Activated naive CD8-positive, alpha-beta T cell treated with anti-CD3 and anti-CD28 coated beads for 36 hours (primary cell): ENCODE measurements at regions not wholly inside any gene's neighbourhood (a gene's known extent, or its start where the extent isn't known, plus 50 kb on each side); places are given as distances from the start of the nearest gene placed in this dataset.
"Not testable (repeated sequence)": the region's sequence is repeated elsewhere in the genome, so short reads cannot be mapped to it uniquely, and the experiment has no call there.

Experiments
- DNase-seq: peaks from one replicate; pipeline ENCODE4 v3.0.0; 2021
- H3K27ac Mint-ChIP-seq: one replicate; pipeline ENCODE4 v1.8.0; 2022; ENCODE audit warnings: mild to moderate bottlenecking, moderate library complexity, mixed read lengths
- H3K27me3 Mint-ChIP-seq: one replicate; pipeline ENCODE4 v1.8.0; 2022; ENCODE audit warnings: mild to moderate bottlenecking, mixed read lengths
- H3K36me3 Mint-ChIP-seq: one replicate; pipeline ENCODE4 v1.8.0; 2021; ENCODE audit warnings: mild to moderate bottlenecking, mixed read lengths
- H3K4me1 Mint-ChIP-seq: one replicate; pipeline ENCODE4 v1.8.0; 2021; ENCODE audit warnings: mixed read lengths
- H3K4me3 Mint-ChIP-seq: one replicate; pipeline ENCODE4 v1.8.0; 2022; ENCODE audit warnings: mild to moderate bottlenecking, moderate library complexity, mixed read lengths
- H3K9me3 Mint-ChIP-seq: one replicate; pipeline ENCODE4 v1.8.0; 2022; ENCODE audit warnings: mixed read lengths

- no peak overlapping the region for H3K4me3 Mint-ChIP-seq
- H3K9me3 Mint-ChIP-seq = no peaks in the 10 kb centered on the region
- H3K4me1 Mint-ChIP-seq = peaks cover 3% of the 10 kb centered on the region
- no peak overlapping the region for H3K27ac Mint-ChIP-seq
- H3K27me3 Mint-ChIP-seq = no peaks in the 10 kb centered on the region
- no peaks in the 10 kb centered on the region for H3K36me3 Mint-ChIP-seq
- no peak for DNase-seq
Measured at GRCh38 chr1:80529546-80529945, 1271.2 kb upstream of the ADGRL2 start.

GRCh38 chr1:80523861-80524260 is 1276.9 kb upstream of the ADGRL2 start:
- H3K4me3 Mint-ChIP-seq = no peak overlapping the region
- DNase-seq = no peak
- peaks cover 5% of the 10 kb centered on the region for H3K9me3 Mint-ChIP-seq
- no peaks in the 10 kb centered on the region for H3K27me3 Mint-ChIP-seq
- no peaks in the 10 kb centered on the region for H3K4me1 Mint-ChIP-seq
- H3K27ac Mint-ChIP-seq = no peak overlapping the region
- no peaks in the 10 kb centered on the region for H3K36me3 Mint-ChIP-seq

GRCh38 chr1:80523071-80523470 is 1277.7 kb upstream of the ADGRL2 start:
- DNase-seq, H3K4me1 Mint-ChIP-seq, H3K9me3 Mint-ChIP-seq, H3K27me3 Mint-ChIP-seq, H3K36me3 Mint-ChIP-seq, H3K27ac Mint-ChIP-seq, H3K4me3 Mint-ChIP-seq: not testable (repeated sequence)

GRCh38 chr1:80520949-80521348 is 1279.8 kb upstream of the ADGRL2 start:
- Mint-ChIP-seq H3K27ac (no peak overlapping the region), H3K36me3 (no peaks in the 10 kb centered on the region), H3K4me1 (no peaks in the 10 kb centered on the region), H3K27me3 (no peaks in the 10 kb centered on the region), H3K9me3 (peaks cover 10% of the 10 kb centered on the region), H3K4me3 (no peak overlapping the region)
- no peak for DNase-seq

GRCh38 chr1:80517062-80517461 is 1283.7 kb upstream of the ADGRL2 start:
- no peak for DNase-seq
- H3K9me3 Mint-ChIP-seq = peaks cover 10% of the 10 kb centered on the region
- H3K4me3 Mint-ChIP-seq = no peak overlapping the region
- no peaks in the 10 kb centered on the region for H3K4me1 Mint-ChIP-seq
- no peak overlapping the region for H3K27ac Mint-ChIP-seq
- no peaks in the 10 kb centered on the region for H3K36me3 Mint-ChIP-seq
- H3K27me3 Mint-ChIP-seq = no peaks in the 10 kb centered on the region

GRCh38 chr1:80509965-80510522 is 1290.7 kb upstream of the ADGRL2 start:
- Mint-ChIP-seq H3K9me3 (peaks cover 6% of the 10 kb centered on the region), H3K4me3 (no peak overlapping the region), H3K27ac (no peak overlapping the region), H3K36me3 (no peaks in the 10 kb centered on the region), H3K27me3 (no peaks in the 10 kb centered on the region), H3K4me1 (no peaks in the 10 kb centered on the region)
- DNase-seq = no peak

- peaks cover 3% of the 10 kb centered on the region for H3K9me3 Mint-ChIP-seq
- no peak overlapping the region for H3K4me3 Mint-ChIP-seq
- DNase-seq = no peak
- no peaks in the 10 kb centered on the region for H3K36me3 Mint-ChIP-seq
- no peaks in the 10 kb centered on the region for H3K4me1 Mint-ChIP-seq
- no peak overlapping the region for H3K27ac Mint-ChIP-seq
- no peaks in the 10 kb centered on the region for H3K27me3 Mint-ChIP-seq
Measured at GRCh38 chr1:80506216-80506615, 1294.5 kb upstream of the ADGRL2 start.

GRCh38 chr1:80498673-80499072 is 1302.1 kb upstream of the ADGRL2 start:
- no peak for DNase-seq
- H3K27ac Mint-ChIP-seq = no peak overlapping the region
- no peak overlapping the region for H3K4me3 Mint-ChIP-seq
- H3K9me3 Mint-ChIP-seq = no peaks in the 10 kb centered on the region
- no peaks in the 10 kb centered on the region for H3K36me3 Mint-ChIP-seq
- no peaks in the 10 kb centered on the region for H3K4me1 Mint-ChIP-seq
- no peaks in the 10 kb centered on the region for H3K27me3 Mint-ChIP-seq

GRCh38 chr1:80495806-80496205 is 1304.9 kb upstream of the ADGRL2 start:
- H3K27me3 Mint-ChIP-seq = no peaks in the 10 kb centered on the region
- no peaks in the 10 kb centered on the region for H3K4me1 Mint-ChIP-seq
- no peak overlapping the region for H3K27ac Mint-ChIP-seq
- no peaks in the 10 kb centered on the region for H3K36me3 Mint-ChIP-seq
- DNase-seq = no peak
- no peak overlapping the region for H3K4me3 Mint-ChIP-seq
- H3K9me3 Mint-ChIP-seq = no peaks in the 10 kb centered on the region

GRCh38 chr1:80472145-80472544 is 1328.6 kb upstream of the ADGRL2 start:
- no peak overlapping the region for H3K27ac Mint-ChIP-seq
- no peaks in the 10 kb centered on the region for H3K36me3 Mint-ChIP-seq
- no peaks in the 10 kb centered on the region for H3K27me3 Mint-ChIP-seq
- peaks cover 2% of the 10 kb centered on the region for H3K9me3 Mint-ChIP-seq
- DNase-seq = no peak
- no peaks in the 10 kb centered on the region for H3K4me1 Mint-ChIP-seq
- no peak overlapping the region for H3K4me3 Mint-ChIP-seq

- H3K4me3 Mint-ChIP-seq = no peak overlapping the region
- H3K4me1 Mint-ChIP-seq = no peaks in the 10 kb centered on the region
- H3K27me3 Mint-ChIP-seq = no peaks in the 10 kb centered on the region
- H3K36me3 Mint-ChIP-seq = no peaks in the 10 kb centered on the region
- peaks cover 6% of the 10 kb centered on the region for H3K9me3 Mint-ChIP-seq
- H3K27ac Mint-ChIP-seq = no peak overlapping the region
- no peak for DNase-seq
Measured at GRCh38 chr1:80468356-80468755, 1332.4 kb upstream of the ADGRL2 start.

GRCh38 chr1:80462006-80462405 is 1338.7 kb upstream of the ADGRL2 start:
- Mint-ChIP-seq H3K9me3 (peaks cover 10% of the 10 kb centered on the region), H3K4me1 (no peaks in the 10 kb centered on the region), H3K36me3 (no peaks in the 10 kb centered on the region), H3K4me3 (no peak overlapping the region), H3K27me3 (no peaks in the 10 kb centered on the region), H3K27ac (no peak overlapping the region)
- no peak for DNase-seq

GRCh38 chr1:80457409-80457808 is 1343.3 kb upstream of the ADGRL2 start:
- no peak for DNase-seq
- H3K27ac Mint-ChIP-seq = no peak overlapping the region
- H3K4me3 Mint-ChIP-seq = no peak overlapping the region
- H3K36me3 Mint-ChIP-seq = no peaks in the 10 kb centered on the region
- peaks cover 6% of the 10 kb centered on the region for H3K9me3 Mint-ChIP-seq
- H3K27me3 Mint-ChIP-seq = no peaks in the 10 kb centered on the region
- H3K4me1 Mint-ChIP-seq = no peaks in the 10 kb centered on the region

GRCh38 chr1:80453775-80454174 is 1347.0 kb upstream of the ADGRL2 start:
- Mint-ChIP-seq H3K27me3 (no peaks in the 10 kb centered on the region), H3K4me1 (no peaks in the 10 kb centered on the region), H3K9me3 (peaks cover 1% of the 10 kb centered on the region), H3K4me3 (no peak overlapping the region), H3K36me3 (no peaks in the 10 kb centered on the region), H3K27ac (no peak overlapping the region)
- no peak for DNase-seq

- Mint-ChIP-seq H3K27me3 (no peaks in the 10 kb centered on the region), H3K36me3 (no peaks in the 10 kb centered on the region), H3K9me3 (peaks cover 1% of the 10 kb centered on the region), H3K4me3 (no peak overlapping the region), H3K27ac (no peak overlapping the region), H3K4me1 (no peaks in the 10 kb centered on the region)
- DNase-seq = no peak
Measured at GRCh38 chr1:80450711-80451110, 1350.0 kb upstream of the ADGRL2 start.

GRCh38 chr1:80448081-80448480 is 1352.7 kb upstream of the ADGRL2 start:
- H3K9me3 Mint-ChIP-seq = no peaks in the 10 kb centered on the region
- H3K36me3 Mint-ChIP-seq = no peaks in the 10 kb centered on the region
- no peak overlapping the region for H3K4me3 Mint-ChIP-seq
- DNase-seq = no peak
- no peaks in the 10 kb centered on the region for H3K4me1 Mint-ChIP-seq
- no peak overlapping the region for H3K27ac Mint-ChIP-seq
- no peaks in the 10 kb centered on the region for H3K27me3 Mint-ChIP-seq

GRCh38 chr1:80447526-80447925 is 1353.2 kb upstream of the ADGRL2 start:
- Mint-ChIP-seq H3K4me3 (no peak overlapping the region), H3K27me3 (no peaks in the 10 kb centered on the region), H3K36me3 (no peaks in the 10 kb centered on the region), H3K27ac (no peak overlapping the region), H3K4me1 (no peaks in the 10 kb centered on the region), H3K9me3 (no peaks in the 10 kb centered on the region)
- DNase-seq = no peak
